ENCODE measurements at regions not wholly inside any gene's neighbourhood (a gene's known extent, or its start where the extent isn't known, plus 50 kb on each side); places are given as distances from the start of the nearest gene placed in this dataset.

GRCh38 chr12:75831402-75831801 lies 200.2 kb downstream of the PHLDA1 start:
- CTCF ChIA-PET: no interaction called here
- no peak overlapping the region for H3K27ac ChIP-seq
- POLR2A ChIA-PET (ENCODE audit: low non-redundant PET): interaction anchor here (0.6 kb wide), 1 partner anchor 111 kb away, joined by 9 read pairs; no protein-coding TSS in a partner anchor
- no peak for TF ChIP-seq CTCF (conservative IDR thresholded peaks at IDR 0.05; ENCODE audit: low read depth)
- no peak for DNase-seq (ENCODE audit: low spot score)

- POLR2A ChIA-PET (ENCODE audit: low non-redundant PET): no interaction called here
- no peak for TF ChIP-seq CTCF (conservative IDR thresholded peaks at IDR 0.05; ENCODE audit: low read depth)
Measured at GRCh38 chr12:75827061-75827460, 204.5 kb downstream of the PHLDA1 start.

GRCh38 chr12:75825686-75826085 lies 205.9 kb downstream of the PHLDA1 start:
- POLR2A ChIA-PET (ENCODE audit: low non-redundant PET): no interaction called here
- no peak overlapping the region for H3K27ac ChIP-seq
- CTCF ChIA-PET: interaction anchor here (0.5 kb wide), 2 partner anchors 19 to 267 kb away, joined by 3 read pairs; no protein-coding TSS in a partner anchor
- no peak for TF ChIP-seq CTCF (conservative IDR thresholded peaks at IDR 0.05; ENCODE audit: low read depth)
- peak; percentile 67 for DNase-seq (ENCODE audit: low spot score)

More at GRCh38 chr12:75827061-75827460, 204.5 kb downstream of the PHLDA1 start:
- H3K27ac ChIP-seq: no peak overlapping the region
- CTCF ChIA-PET: no interaction called here
- no peak for DNase-seq (ENCODE audit: low spot score)

GRCh38 chr12:75823475-75823874 lies 208.1 kb downstream of the PHLDA1 start:
- CTCF ChIA-PET: interaction anchor here (0.5 kb wide), 1 partner anchor 15 kb away, joined by 5 read pairs; no protein-coding TSS in a partner anchor
- TF ChIP-seq CTCF (conservative IDR thresholded peaks at IDR 0.05; ENCODE audit: low read depth): no peak
- DNase-seq (ENCODE audit: low spot score): no peak
- H3K27ac ChIP-seq: no peak overlapping the region
- POLR2A ChIA-PET (ENCODE audit: low non-redundant PET): no interaction called here

- ChIA-PET POLR2A (ENCODE audit: low non-redundant PET) (no interaction called here), CTCF (interaction anchor here (2.1 kb wide), 1 partner anchor 209 kb away, joined by 8 read pairs; the partner anchor contains the start of gene PHLDA1)
- TF ChIP-seq CTCF (conservative IDR thresholded peaks at IDR 0.05; ENCODE audit: low read depth): no peak
- no peak for DNase-seq (ENCODE audit: low spot score)
- no peak overlapping the region for H3K27ac ChIP-seq
Measured at GRCh38 chr12:75822416-75822815, 209.2 kb downstream of the PHLDA1 start.

- CTCF ChIA-PET: interaction anchor here (0.6 to 2.1 kb wide), 7 partner anchors 60 to 332 kb away, joined by 3 to 9 read pairs (median 5); partner anchors contain the start of gene PHLDA1
- TF ChIP-seq CTCF (conservative IDR thresholded peaks at IDR 0.05; ENCODE audit: low read depth): no peak
- POLR2A ChIA-PET (ENCODE audit: low non-redundant PET): interaction anchor here (0.5 to 0.6 kb wide), 2 partner anchors 137 to 267 kb away, joined by 3 to 4 read pairs; no protein-coding TSS in a partner anchor
- H3K27ac ChIP-seq: peak overlapping the region; percentile 77
- DNase-seq (ENCODE audit: low spot score): peak; percentile 79
Measured at GRCh38 chr12:75820848-75821578, 210.6 kb downstream of the PHLDA1 start.

Data from RWPE1 (cell line).